ENCODE measurements at regions not wholly inside any gene's neighbourhood (a gene's known extent, or its start where the extent isn't known, plus 50 kb on each side); places are given as distances from the start of the nearest gene placed in this dataset.
A peak's percentile ranks its signal among the peaks of the same experiment; 100 is the strongest.

GRCh38 chr9:80097476-80097875, 525.7 kb downstream of the TLE4 start:
- in situ Hi-C loops (cut with MboI; ENCODE audit: low sequenced_read_pairs, unreplicated experiment) = no loop called here
- DNase-seq (ENCODE audit: low spot score) = no peak
- no peak for TF ChIP-seq CTCF (IDR thresholded peaks at IDR 0.05; ENCODE audit: borderline replicate concordance, control extremely low read depth, extremely low read depth, insufficient read depth, missing control alignments)

GRCh38 chr9:80094176-80094771, 522.5 kb downstream of the TLE4 start:
- in situ Hi-C loops (cut with MboI; ENCODE audit: low sequenced_read_pairs, unreplicated experiment) = no loop called here
- TF ChIP-seq CTCF (IDR thresholded peaks at IDR 0.05; ENCODE audit: borderline replicate concordance, control extremely low read depth, extremely low read depth, insufficient read depth, missing control alignments) = no peak
- DNase-seq (ENCODE audit: low spot score) = peak; percentile 14

GRCh38 chr9:80093695-80094094, 521.9 kb downstream of the TLE4 start:
- in situ Hi-C loops (cut with MboI; ENCODE audit: low sequenced_read_pairs, unreplicated experiment) = no loop called here
- no peak for TF ChIP-seq CTCF (IDR thresholded peaks at IDR 0.05; ENCODE audit: borderline replicate concordance, control extremely low read depth, extremely low read depth, insufficient read depth, missing control alignments)
- no peak for DNase-seq (ENCODE audit: low spot score)

GRCh38 chr9:80091526-80091925, 519.8 kb downstream of the TLE4 start:
- no peak for DNase-seq (ENCODE audit: low spot score)
- in situ Hi-C loops (cut with MboI; ENCODE audit: low sequenced_read_pairs, unreplicated experiment) = no loop called here
- no peak for TF ChIP-seq CTCF (IDR thresholded peaks at IDR 0.05; ENCODE audit: borderline replicate concordance, control extremely low read depth, extremely low read depth, insufficient read depth, missing control alignments)

GRCh38 chr9:80090317-80090716, 518.6 kb downstream of the TLE4 start:
- DNase-seq (ENCODE audit: low spot score) = no peak
- in situ Hi-C loops (cut with MboI; ENCODE audit: low sequenced_read_pairs, unreplicated experiment) = no loop called here
- no peak for TF ChIP-seq CTCF (IDR thresholded peaks at IDR 0.05; ENCODE audit: borderline replicate concordance, control extremely low read depth, extremely low read depth, insufficient read depth, missing control alignments)

- no peak for TF ChIP-seq CTCF (IDR thresholded peaks at IDR 0.05; ENCODE audit: borderline replicate concordance, control extremely low read depth, extremely low read depth, insufficient read depth, missing control alignments)
- no peak for DNase-seq (ENCODE audit: low spot score)
- in situ Hi-C loops (cut with MboI; ENCODE audit: low sequenced_read_pairs, unreplicated experiment) = no loop called here
Observed at GRCh38 chr9:80086822-80087345, 515.1 kb downstream of the TLE4 start.

Data from GM13976 (cell line).